ENCODE measurements at regions not wholly inside any gene's neighbourhood (a gene's known extent, or its start where the extent isn't known, plus 50 kb on each side); places are given as distances from the start of the nearest gene placed in this dataset.

- TF ChIP-seq GATA2 (IDR thresholded peaks at IDR 0.05; ENCODE audit: low read depth, low read length) = no peak
- no peak for TF ChIP-seq GATA3 (IDR thresholded peaks at IDR 0.05; ENCODE audit: low read depth, low read length)
These were observed 108.4 kb upstream of the GRAMD1B start for GRCh38 chr11:123321636-123322035.
